Activated naive CD4-positive, alpha-beta T cell treated with anti-CD3 and anti-CD28 coated beads, Interleukin-2, amount 10 ng/mL, durations not matched to agents 7 days and 5 days (primary cell): ENCODE measurements at regions not wholly inside any gene's neighbourhood (a gene's known extent, or its start where the extent isn't known, plus 50 kb on each side); places are given as distances from the start of the nearest gene placed in this dataset.

Experiments used
- CTCF ChIA-PET: fragments of 350-600 bp; sonication (Branson Sonifier 250); formaldehyde crosslinking; loops from one replicate; lab custom pipeline; 2021; ENCODE audit warnings: antibody characterized with exemption; lab: Charles Lee
- DNase-seq: peaks from one replicate; pipeline ENCODE4 v3.0.0-alpha.2; 2020
- H3K27ac Mint-ChIP-seq: one replicate; pipeline ENCODE4 v1.8.0; 2021; ENCODE audit warnings: mild to moderate bottlenecking, moderate library complexity, mixed read lengths
- H3K27me3 Mint-ChIP-seq: one replicate; pipeline ENCODE4 v1.8.0; 2021; ENCODE audit warnings: mild to moderate bottlenecking, mixed read lengths
- H3K36me3 Mint-ChIP-seq: one replicate; pipeline ENCODE4 v1.8.0; 2021; ENCODE audit warnings: mixed read lengths
- H3K4me1 Mint-ChIP-seq: one replicate; pipeline ENCODE4 v1.8.0; 2021; ENCODE audit warnings: mixed read lengths
- H3K4me3 Mint-ChIP-seq: one replicate; pipeline ENCODE4 v1.8.0; 2021; ENCODE audit warnings: mild to moderate bottlenecking, moderate library complexity, mixed read lengths
- H3K9me3 Mint-ChIP-seq: one replicate; pipeline ENCODE4 v1.8.0; 2021; ENCODE audit warnings: mixed read lengths

DNA sequence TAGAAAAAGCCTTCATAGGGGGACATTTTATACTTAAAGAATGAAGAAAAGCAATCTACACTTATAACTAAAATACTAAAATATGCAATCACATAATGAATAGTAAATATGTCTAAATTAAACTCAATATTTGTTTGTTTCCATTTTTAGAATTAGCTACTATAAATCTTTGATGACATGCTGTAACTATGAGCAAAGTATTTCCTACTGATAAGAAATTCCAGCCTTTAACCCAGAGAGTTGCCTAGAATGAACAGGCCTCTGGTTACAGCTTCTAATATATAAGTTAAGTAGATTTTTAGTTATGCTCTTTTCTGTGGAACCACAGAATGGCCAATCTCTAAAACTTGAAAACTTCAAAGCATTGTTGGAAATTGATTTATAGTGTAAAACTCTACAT is 1465.6 kb upstream of the ZEB2 start:
- CTCF ChIA-PET, result no interaction called here
- Mint-ChIP-seq H3K27ac (no peak overlapping the region), H3K27me3 (no peaks in the 10 kb centered on the region), H3K4me1 (no peaks in the 10 kb centered on the region), H3K4me3 (no peak overlapping the region), H3K36me3 (no peaks in the 10 kb centered on the region), H3K9me3 (peaks cover 2% of the 10 kb centered on the region)
- no peak for DNase-seq

DNA sequence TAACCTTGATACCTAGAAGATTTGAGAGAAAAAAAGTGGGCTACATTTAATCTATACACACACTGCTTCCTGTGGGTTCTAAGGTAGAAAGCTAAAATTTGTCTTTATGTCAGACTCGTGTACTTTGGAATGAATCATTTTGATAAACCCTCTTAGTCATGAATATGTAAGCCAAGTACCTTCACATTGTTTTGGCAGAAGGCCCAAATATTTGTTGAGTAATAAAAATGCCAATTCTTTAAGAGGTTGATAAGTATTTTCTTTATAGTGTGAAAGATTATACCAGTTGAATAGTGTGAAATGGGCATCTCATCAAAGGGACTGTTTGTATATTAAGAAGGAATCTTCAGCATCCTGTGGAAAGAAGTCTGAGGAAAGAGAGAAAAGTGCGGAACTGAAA is 1464.7 kb upstream of the ZEB2 start:
- H3K4me1 Mint-ChIP-seq, result no peaks in the 10 kb centered on the region
- no peak for DNase-seq
- H3K36me3 Mint-ChIP-seq, result no peaks in the 10 kb centered on the region
- CTCF ChIA-PET, result no interaction called here
- no peaks in the 10 kb centered on the region for H3K27me3 Mint-ChIP-seq
- H3K27ac Mint-ChIP-seq, result no peak overlapping the region
- H3K4me3 Mint-ChIP-seq, result no peak overlapping the region
- H3K9me3 Mint-ChIP-seq, result peaks cover 2% of the 10 kb centered on the region

DNA sequence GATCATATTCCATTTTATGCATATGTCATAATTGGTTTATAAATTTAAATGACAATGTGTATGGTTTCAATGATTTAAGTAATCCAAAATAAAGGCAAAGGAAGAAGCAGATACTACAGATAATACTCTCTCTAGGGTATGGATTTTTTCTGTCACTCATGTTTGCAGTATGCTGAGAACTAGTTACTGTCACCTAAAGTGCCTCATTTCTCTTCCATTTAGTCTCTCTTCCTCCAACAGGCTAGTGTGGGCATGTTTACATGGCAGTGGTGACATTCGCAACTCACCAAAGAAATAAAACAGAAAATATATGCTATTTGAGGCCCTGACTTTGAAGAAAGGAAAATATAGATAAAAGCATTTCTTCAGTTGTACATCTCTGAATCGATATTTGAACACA is 1460.4 kb upstream of the ZEB2 start:
- H3K36me3 Mint-ChIP-seq, result no peaks in the 10 kb centered on the region
- H3K27me3 Mint-ChIP-seq, result no peaks in the 10 kb centered on the region
- H3K4me1 Mint-ChIP-seq, result no peaks in the 10 kb centered on the region
- peaks cover 2% of the 10 kb centered on the region for H3K9me3 Mint-ChIP-seq
- CTCF ChIA-PET, result no interaction called here
- no peak for DNase-seq
- no peak overlapping the region for H3K27ac Mint-ChIP-seq
- H3K4me3 Mint-ChIP-seq, result no peak overlapping the region

DNA sequence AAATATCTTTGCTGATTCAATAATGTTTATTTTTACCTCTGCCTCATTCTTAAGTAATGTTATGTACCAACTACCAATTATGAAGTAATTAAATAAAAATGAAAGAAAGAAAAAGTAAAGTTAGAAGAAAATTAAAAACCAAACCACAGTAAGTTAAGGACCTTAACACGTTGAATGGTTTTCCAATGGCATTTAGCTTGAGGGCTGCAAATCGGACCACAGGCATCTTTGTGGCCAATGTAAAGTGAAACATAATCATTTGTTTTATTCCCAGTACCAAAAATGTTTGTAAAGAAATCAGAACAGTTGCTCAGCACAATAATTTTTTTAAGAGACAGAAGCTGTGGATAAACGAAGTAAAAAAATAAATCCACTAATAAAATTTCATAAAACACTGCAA is 1455.5 kb upstream of the ZEB2 start:
- H3K4me3 Mint-ChIP-seq, result no peak overlapping the region
- DNase-seq, result no peak
- H3K4me1 Mint-ChIP-seq, result no peaks in the 10 kb centered on the region
- H3K9me3 Mint-ChIP-seq, result no peaks in the 10 kb centered on the region
- CTCF ChIA-PET, result no interaction called here
- no peaks in the 10 kb centered on the region for H3K27me3 Mint-ChIP-seq
- no peaks in the 10 kb centered on the region for H3K36me3 Mint-ChIP-seq
- no peak overlapping the region for H3K27ac Mint-ChIP-seq

DNA sequence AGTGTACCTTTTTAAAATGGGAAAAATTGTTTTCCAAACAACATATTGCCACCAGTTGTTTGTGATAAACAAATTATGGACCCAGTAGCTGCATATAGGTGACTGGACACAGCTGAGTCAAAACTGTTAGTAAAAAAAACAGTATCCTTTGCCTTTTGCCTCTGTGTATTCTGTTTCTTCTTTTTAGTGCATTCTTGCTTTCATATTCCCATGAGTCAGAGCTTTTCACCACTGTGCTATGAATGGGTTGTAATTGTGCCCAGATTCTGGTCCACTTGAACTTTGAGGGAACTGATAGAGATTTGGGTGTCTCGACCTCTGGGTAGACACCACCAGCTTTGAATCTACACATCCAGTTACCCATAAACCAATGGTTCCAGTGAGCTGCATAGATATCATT is 1441.9 kb upstream of the ZEB2 start:
- H3K4me1 Mint-ChIP-seq, result no peaks in the 10 kb centered on the region
- no peak for DNase-seq
- H3K27me3 Mint-ChIP-seq, result no peaks in the 10 kb centered on the region
- peaks cover 12% of the 10 kb centered on the region for H3K9me3 Mint-ChIP-seq
- CTCF ChIA-PET, result no interaction called here
- H3K36me3 Mint-ChIP-seq, result no peaks in the 10 kb centered on the region
- H3K4me3 Mint-ChIP-seq, result no peak overlapping the region
- H3K27ac Mint-ChIP-seq, result no peak overlapping the region

DNA sequence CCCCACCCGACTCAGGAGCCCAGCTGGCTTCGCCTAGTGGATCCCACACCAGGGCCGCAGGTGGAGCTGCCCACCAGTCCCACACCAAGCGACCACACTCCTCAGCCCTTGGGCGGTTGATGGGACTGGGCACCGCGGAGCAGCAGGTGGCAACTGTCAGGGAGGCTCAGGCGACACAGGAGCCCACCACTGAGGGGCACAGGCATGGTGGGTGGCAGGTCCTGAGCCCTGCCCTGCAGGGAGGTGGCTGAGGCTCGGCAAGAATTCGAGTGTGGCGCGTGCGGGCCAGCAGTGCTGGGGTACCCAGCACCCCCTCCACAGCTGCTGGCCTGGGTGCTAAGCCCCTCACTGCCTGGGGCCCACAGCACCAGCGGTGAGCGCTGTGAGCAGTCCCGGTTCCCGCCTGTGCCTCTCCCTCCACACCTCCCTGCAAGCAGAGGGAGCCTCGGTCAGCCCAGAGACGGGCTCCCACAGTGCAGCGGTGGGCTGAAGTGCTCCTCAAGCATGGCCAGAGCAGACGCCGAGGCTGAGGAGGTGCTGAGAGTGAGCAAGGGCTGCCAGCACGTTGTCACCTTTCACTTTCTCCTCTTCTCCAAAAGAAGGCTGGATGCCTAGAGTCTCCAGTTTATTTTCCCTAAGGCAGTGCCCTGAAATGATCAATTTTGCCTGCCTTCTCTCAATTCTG is 1440.7 kb upstream of the ZEB2 start:
- DNase-seq, result no peak
- Mint-ChIP-seq H3K4me1 (no peaks in the 10 kb centered on the region), H3K36me3 (no peaks in the 10 kb centered on the region), H3K9me3 (peaks cover 15% of the 10 kb centered on the region), H3K4me3 (no peak overlapping the region), H3K27ac (no peak overlapping the region), H3K27me3 (no peaks in the 10 kb centered on the region)
- CTCF ChIA-PET, result no interaction called here

DNA sequence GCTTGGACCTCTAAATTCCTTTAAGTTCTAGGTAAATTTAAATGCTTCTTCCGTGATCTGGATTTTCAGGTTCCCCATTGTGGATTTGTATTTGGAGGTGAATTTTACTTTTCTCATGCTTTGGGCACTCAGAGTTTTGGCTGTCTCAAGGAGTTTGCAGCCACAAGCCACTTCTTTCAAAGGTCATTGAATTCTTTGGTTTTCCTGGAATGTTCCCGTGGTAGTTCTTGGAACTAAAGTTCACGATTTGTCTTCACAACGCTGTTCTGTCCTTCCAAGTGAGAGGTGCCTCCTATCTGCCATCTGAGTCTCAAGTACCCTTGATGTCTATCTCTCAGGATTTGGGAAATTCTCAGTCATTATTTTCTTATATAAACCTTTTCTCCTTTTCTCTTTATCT is 1438.7 kb upstream of the ZEB2 start:
- no peaks in the 10 kb centered on the region for H3K4me1 Mint-ChIP-seq
- no peak overlapping the region for H3K27ac Mint-ChIP-seq
- H3K9me3 Mint-ChIP-seq, result peaks cover 21% of the 10 kb centered on the region
- no peaks in the 10 kb centered on the region for H3K36me3 Mint-ChIP-seq
- H3K4me3 Mint-ChIP-seq, result no peak overlapping the region
- CTCF ChIA-PET, result no interaction called here
- H3K27me3 Mint-ChIP-seq, result no peaks in the 10 kb centered on the region
- DNase-seq, result no peak

DNA sequence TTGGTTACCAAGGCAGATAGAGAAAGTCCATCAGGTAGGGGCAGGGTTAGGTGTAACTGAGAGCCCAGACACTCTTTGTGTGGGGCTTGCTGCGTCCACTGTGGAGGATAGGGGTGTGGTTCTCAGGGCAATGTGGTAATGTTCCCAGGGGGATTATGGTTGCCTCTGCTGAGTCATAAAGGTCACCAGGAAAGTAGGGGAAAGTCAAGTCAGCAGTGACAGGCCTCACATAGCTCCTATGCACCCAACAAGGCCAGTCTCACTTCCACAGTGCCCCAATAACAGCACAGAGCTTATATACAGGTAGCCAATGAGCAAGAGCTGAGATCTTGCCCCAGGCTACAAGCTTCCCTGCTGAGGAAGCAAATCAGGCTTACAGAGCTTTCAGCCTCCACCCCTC is 1438.0 kb upstream of the ZEB2 start:
- Mint-ChIP-seq H3K36me3 (no peaks in the 10 kb centered on the region), H3K4me1 (no peaks in the 10 kb centered on the region), H3K9me3 (peaks cover 21% of the 10 kb centered on the region), H3K27ac (no peak overlapping the region), H3K27me3 (no peaks in the 10 kb centered on the region), H3K4me3 (no peak overlapping the region)
- CTCF ChIA-PET, result no interaction called here
- no peak for DNase-seq

DNA sequence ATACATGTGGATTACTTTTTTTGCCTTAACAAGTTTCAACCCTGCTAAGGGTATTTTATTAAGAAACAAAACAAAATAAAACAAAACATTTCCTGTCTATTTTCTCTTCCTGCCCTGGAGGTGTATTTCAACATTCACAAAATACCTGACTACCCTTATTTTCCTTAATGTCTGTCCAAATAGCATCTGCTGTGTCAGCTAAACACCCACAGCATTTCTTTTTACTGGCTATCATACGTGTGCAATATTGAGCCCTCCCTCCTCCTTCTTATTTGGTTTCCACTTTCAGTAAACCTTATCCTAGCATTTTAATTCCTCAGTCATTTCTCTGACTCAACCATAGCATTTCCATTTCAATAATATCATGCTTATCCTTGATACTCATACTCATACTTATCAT is 1420.0 kb upstream of the ZEB2 start:
- Mint-ChIP-seq H3K4me1 (no peaks in the 10 kb centered on the region), H3K4me3 (no peak overlapping the region), H3K27me3 (no peaks in the 10 kb centered on the region), H3K9me3 (peaks cover 1% of the 10 kb centered on the region), H3K27ac (no peak overlapping the region), H3K36me3 (no peaks in the 10 kb centered on the region)
- CTCF ChIA-PET, result no interaction called here
- DNase-seq, result no peak

DNA sequence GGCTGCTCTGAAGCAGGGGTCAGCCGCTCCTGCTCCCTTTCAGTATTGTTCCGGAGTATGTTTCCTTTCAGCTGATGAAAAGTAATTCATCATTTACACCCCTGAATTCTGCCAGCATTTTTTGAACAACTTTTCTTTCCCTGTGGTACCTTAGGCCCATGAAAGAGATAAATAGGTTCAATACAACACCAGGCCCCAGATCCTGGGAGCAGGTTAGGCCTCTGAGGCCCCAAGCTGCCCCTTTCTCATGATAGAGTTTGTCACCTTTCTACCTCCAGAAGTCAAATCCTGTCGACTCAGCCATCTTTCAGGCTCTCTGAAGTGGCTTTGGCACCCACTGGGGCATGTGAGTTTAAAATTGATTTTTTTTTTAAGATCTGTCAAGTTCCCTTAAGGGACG is 1415.1 kb upstream of the ZEB2 start:
- Mint-ChIP-seq H3K4me1 (no peaks in the 10 kb centered on the region), H3K4me3 (no peak overlapping the region), H3K9me3 (no peaks in the 10 kb centered on the region), H3K27ac (no peak overlapping the region), H3K36me3 (no peaks in the 10 kb centered on the region), H3K27me3 (no peaks in the 10 kb centered on the region)
- no peak for DNase-seq
- CTCF ChIA-PET, result no interaction called here

DNA sequence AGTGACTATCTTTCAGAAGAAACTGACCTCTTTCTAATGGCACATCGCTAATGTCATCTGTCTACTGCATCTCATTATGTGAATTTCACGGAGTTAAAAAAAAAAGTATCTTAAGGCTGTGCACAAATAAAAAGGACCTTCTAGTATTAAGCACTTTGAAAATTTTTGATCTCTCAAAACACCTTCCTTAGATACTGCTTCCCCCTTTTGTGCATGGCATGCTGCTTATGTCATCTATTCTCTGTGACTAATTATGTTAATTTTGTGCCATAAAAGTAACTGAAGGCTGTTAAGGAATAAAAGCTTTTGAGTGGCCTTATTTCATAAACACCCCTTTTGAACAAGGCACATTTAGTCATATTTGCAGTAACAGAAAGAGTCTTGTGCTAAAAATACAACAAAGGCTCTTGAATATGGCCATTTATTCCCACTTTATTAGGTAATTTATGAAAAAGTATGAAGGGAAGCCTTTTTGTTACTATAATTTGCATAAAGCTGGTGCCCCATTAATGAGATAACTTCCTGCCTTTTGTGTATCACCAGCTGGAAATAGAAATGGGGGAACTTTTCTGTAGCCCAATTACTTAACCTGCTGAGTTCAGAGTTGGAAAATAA is 1412.0 kb upstream of the ZEB2 start:
- no peaks in the 10 kb centered on the region for H3K9me3 Mint-ChIP-seq
- no peaks in the 10 kb centered on the region for H3K4me1 Mint-ChIP-seq
- H3K4me3 Mint-ChIP-seq, result no peak overlapping the region
- H3K36me3 Mint-ChIP-seq, result no peaks in the 10 kb centered on the region
- no peaks in the 10 kb centered on the region for H3K27me3 Mint-ChIP-seq
- H3K27ac Mint-ChIP-seq, result no peak overlapping the region
- no peak for DNase-seq
- CTCF ChIA-PET, result no interaction called here

DNA sequence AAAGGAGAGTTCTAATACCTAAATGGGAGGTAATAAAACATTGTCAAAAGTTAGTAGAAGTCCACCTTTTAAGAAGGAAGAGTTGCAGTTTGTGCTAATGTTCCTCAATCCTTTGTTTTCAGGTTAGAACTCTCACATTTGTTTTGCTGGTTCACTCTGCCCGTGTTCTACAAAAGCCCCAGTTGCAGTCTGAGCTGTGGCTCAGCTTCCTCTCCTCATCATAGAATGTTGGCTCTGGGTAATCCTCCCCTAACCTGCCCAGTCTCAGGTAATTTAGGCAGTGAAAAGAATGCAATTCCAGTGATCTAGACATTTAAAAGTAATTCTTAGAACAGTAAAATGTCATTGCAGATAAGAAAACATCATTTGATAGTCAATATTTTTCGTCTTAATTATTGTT is 1410.4 kb upstream of the ZEB2 start:
- Mint-ChIP-seq H3K27me3 (no peaks in the 10 kb centered on the region), H3K36me3 (no peaks in the 10 kb centered on the region), H3K4me3 (no peak overlapping the region), H3K27ac (no peak overlapping the region), H3K4me1 (no peaks in the 10 kb centered on the region), H3K9me3 (no peaks in the 10 kb centered on the region)
- CTCF ChIA-PET, result no interaction called here
- no peak for DNase-seq

DNA sequence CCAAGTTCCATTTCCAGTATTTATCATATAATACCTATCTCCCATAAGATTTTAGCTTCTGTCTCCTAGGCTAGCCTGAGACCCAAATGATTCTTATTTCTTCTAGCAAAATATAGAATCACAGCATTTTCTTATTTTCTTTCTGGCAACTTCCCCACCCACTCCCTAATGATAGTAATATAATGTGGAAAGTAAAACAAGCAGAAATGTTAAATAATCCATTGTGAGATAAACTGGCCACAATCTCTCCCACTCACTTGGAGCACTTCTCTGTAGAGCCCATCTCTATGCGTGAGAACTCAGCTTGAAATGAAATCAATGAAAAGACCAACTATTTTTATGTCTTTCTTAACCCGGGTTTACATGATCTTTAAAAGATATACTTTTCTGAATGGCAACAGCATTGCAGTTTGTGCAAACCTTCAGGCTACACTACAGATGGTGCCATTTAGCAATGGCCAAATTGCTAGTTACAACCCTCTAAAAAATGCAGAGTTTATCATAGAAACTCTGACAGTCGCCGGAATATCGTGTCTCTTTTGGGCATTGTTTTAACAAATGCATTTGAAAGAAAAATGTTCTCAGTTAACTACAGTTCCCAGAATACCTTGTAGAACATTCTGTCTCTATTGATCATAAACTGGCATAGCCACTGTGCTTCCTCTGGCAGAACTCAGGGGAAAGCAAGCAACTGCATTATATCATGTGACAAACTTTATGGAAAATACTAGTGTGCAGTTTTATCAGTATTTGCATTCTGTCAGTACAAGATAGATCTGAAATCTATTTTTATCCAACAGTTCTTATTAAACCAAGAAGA is 1407.4 kb upstream of the ZEB2 start:
- CTCF ChIA-PET, result no interaction called here
- no peak overlapping the region for H3K4me3 Mint-ChIP-seq
- H3K27ac Mint-ChIP-seq, result no peak overlapping the region
- no peak for DNase-seq
- H3K27me3 Mint-ChIP-seq, result no peaks in the 10 kb centered on the region
- H3K9me3 Mint-ChIP-seq, result no peaks in the 10 kb centered on the region
- no peaks in the 10 kb centered on the region for H3K36me3 Mint-ChIP-seq
- no peaks in the 10 kb centered on the region for H3K4me1 Mint-ChIP-seq

DNA sequence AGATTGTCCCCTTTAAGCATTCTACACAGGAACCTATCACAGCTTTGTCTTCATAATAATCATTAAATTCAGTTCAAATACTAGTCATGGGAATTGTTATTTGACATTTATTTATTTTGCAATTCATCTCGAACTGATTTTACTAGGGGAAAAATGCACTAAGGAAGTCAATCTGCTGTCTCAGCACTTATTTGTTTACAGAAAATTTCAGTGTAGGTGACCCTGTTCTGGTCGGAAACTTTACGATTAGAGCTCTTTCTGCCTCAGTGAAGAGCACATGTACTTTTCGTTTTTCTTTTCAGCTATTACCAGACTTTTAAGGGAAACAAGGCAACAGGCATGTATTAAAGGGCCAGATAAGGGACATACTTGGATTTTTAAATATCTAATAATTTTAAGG is 1405.7 kb upstream of the ZEB2 start:
- Mint-ChIP-seq H3K4me3 (no peak overlapping the region), H3K27ac (no peak overlapping the region), H3K9me3 (no peaks in the 10 kb centered on the region), H3K27me3 (no peaks in the 10 kb centered on the region), H3K4me1 (no peaks in the 10 kb centered on the region), H3K36me3 (no peaks in the 10 kb centered on the region)
- CTCF ChIA-PET, result no interaction called here
- DNase-seq, result no peak

DNA sequence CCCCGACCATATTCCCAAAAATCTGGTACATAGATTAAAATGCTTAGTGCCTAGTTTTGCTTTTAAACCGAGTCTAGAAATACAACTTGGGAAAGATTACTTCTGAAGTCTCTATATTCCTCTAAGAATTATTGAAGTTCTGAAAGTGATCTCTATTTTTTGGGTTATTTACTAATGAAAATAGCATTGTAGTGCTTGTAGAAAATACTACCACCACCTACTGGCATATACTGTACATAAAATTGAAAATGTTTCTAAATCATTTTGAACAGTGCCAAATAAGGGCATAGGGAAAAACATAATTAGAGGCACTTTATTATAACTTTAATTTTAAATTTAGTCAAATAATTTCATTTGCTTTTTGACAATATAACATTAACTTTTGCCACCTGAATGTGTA is 1399.6 kb upstream of the ZEB2 start:
- no peak for DNase-seq
- Mint-ChIP-seq H3K27me3 (no peaks in the 10 kb centered on the region), H3K4me1 (no peaks in the 10 kb centered on the region), H3K4me3 (no peak overlapping the region), H3K36me3 (no peaks in the 10 kb centered on the region), H3K27ac (no peak overlapping the region), H3K9me3 (no peaks in the 10 kb centered on the region)
- CTCF ChIA-PET, result no interaction called here
